Astrocyte (in vitro differentiated cells and primary cell): ENCODE measurements at regions not wholly inside any gene's neighbourhood (a gene's known extent, or its start where the extent isn't known, plus 50 kb on each side); places are given as distances from the start of the nearest gene placed in this dataset.

Experiments used
- EZH2 ChIP-seq: IDR thresholded peaks from 2 replicates; pipeline ENCODE4 v1.6.1; 2012; ENCODE audit warnings: mild to moderate bottlenecking, low read length, inconsistent platforms; ENCODE audit not compliant: insufficient read depth
- TF ChIP-seq, protein P1 (sequence below): IDR thresholded peaks from 2 replicates; pipeline ENCODE4 v1.5.1; 2011; ENCODE audit warnings: low read depth, mild to moderate bottlenecking, inconsistent platforms, low read length, moderate library complexity; ENCODE audit not compliant: insufficient read depth

DNA sequence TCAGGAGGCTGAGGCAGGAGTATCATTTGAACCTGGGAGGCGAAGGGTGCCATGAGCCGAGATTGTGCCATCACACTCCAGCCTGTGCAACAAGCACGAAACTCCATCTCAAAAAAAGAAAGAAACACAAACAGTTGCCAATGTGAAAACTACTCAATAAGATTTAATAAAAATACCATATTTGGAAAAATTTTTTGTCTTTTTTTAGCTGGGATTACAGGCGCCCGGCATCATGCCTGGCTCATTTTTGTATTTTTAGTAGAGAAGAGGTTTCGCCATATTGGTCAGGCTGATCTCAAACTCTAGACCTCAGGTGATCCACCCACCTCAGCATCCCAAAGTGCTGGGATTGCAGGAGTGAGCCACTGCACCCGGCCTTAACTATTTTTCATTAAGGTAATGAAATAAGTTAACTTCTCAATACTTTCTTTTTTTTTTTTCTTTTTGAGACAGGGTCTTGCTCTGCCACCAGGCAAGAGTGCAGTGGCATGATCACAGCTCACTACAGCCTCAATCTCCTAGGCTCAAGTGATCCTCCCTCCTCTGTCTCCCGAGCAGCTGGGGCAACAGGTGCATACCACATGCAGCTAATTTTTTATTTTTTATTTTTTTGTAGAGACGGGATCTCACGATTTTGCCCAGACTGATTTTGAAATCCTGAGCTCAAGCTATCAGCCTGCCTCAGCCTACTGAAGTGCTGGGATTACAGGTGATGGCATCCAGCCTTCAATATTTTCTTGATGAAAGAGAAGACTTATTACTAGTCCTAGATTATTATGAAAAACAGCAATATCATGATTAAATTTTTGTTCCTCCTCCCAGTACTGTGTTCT lies 4746.2 kb upstream of the OR11H1 start:
- TF ChIP-seq, protein P1, sequence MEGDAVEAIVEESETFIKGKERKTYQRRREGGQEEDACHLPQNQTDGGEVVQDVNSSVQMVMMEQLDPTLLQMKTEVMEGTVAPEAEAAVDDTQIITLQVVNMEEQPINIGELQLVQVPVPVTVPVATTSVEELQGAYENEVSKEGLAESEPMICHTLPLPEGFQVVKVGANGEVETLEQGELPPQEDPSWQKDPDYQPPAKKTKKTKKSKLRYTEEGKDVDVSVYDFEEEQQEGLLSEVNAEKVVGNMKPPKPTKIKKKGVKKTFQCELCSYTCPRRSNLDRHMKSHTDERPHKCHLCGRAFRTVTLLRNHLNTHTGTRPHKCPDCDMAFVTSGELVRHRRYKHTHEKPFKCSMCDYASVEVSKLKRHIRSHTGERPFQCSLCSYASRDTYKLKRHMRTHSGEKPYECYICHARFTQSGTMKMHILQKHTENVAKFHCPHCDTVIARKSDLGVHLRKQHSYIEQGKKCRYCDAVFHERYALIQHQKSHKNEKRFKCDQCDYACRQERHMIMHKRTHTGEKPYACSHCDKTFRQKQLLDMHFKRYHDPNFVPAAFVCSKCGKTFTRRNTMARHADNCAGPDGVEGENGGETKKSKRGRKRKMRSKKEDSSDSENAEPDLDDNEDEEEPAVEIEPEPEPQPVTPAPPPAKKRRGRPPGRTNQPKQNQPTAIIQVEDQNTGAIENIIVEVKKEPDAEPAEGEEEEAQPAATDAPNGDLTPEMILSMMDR: no peak
- TF ChIP-seq EZH2: no peak
